DMS79 treated with DMSO at 0.1 percent for 48 hours (cell line): ENCODE measurements at regions not wholly inside any gene's neighbourhood (a gene's known extent, or its start where the extent isn't known, plus 50 kb on each side); places are given as distances from the start of the nearest gene placed in this dataset.

Experiments
- DNase-seq: peaks from one replicate; lab custom pipeline; 2025; lab: John Stamatoyannopoulos, UW

- DNase-seq: no peak
These were observed 246.3 kb downstream of the SIPA1L2 start for GRCh38 chr1:232383455-232384123.

- DNase-seq: no peak
These were observed 247.3 kb downstream of the SIPA1L2 start for GRCh38 chr1:232382671-232383070.

- DNase-seq: no peak
These were observed 248.4 kb downstream of the SIPA1L2 start for GRCh38 chr1:232381394-232382100.

GRCh38 chr1:232380596-232380995 is 249.3 kb downstream of the SIPA1L2 start:
- DNase-seq: no peak

- DNase-seq: no peak
These were observed 249.8 kb downstream of the SIPA1L2 start for GRCh38 chr1:232380131-232380530.

GRCh38 chr1:232379063-232379434 is 250.9 kb downstream of the SIPA1L2 start:
- DNase-seq: no peak

GRCh38 chr1:232378266-232379062 is 251.5 kb downstream of the SIPA1L2 start:
- DNase-seq: no peak

- DNase-seq: no peak
These were observed 252.5 kb downstream of the SIPA1L2 start for GRCh38 chr1:232377494-232377770.

GRCh38 chr1:232376632-232377493 is 253.1 kb downstream of the SIPA1L2 start:
- DNase-seq: no peak

- no peak for DNase-seq
These were observed 257.0 kb downstream of the SIPA1L2 start for GRCh38 chr1:232372841-232373440.

GRCh38 chr1:232372431-232372830 is 257.5 kb downstream of the SIPA1L2 start:
- no peak for DNase-seq

- no peak for DNase-seq
These were observed 260.3 kb downstream of the SIPA1L2 start for GRCh38 chr1:232369451-232370296.

GRCh38 chr1:232368821-232369321 is 261.1 kb downstream of the SIPA1L2 start:
- DNase-seq: no peak

- DNase-seq: peak; percentile 68
These were observed 262.6 kb downstream of the SIPA1L2 start for GRCh38 chr1:232367293-232367692.

- no peak for DNase-seq
These were observed 265.1 kb downstream of the SIPA1L2 start for GRCh38 chr1:232364654-232365382.

GRCh38 chr1:232363008-232363407 is 266.9 kb downstream of the SIPA1L2 start:
- no peak for DNase-seq

- DNase-seq: no peak
These were observed 272.5 kb downstream of the SIPA1L2 start for GRCh38 chr1:232357416-232357815.

- DNase-seq: no peak
These were observed 274.5 kb downstream of the SIPA1L2 start for GRCh38 chr1:232355162-232356006.

- peak; percentile 65 for DNase-seq
These were observed 276.9 kb downstream of the SIPA1L2 start for GRCh38 chr1:232353001-232353400.
